B cell (primary cell): ENCODE measurements at regions not wholly inside any gene's neighbourhood (a gene's known extent, or its start where the extent isn't known, plus 50 kb on each side); places are given as distances from the start of the nearest gene placed in this dataset.

Experiments
- ATAC-seq: fragments of 200-7000 bp; cut with Tn5 transposase; one replicate; pipeline ENCODE4 v1.10.0; 2021; ENCODE audit warnings: low read depth, mild to moderate bottlenecking, moderate number of reproducible peaks, moderate library complexity
- CTCF ChIA-PET: fragments of 350-600 bp; sonication (Branson Sonifier 250); formaldehyde crosslinking; loops from one replicate; lab custom pipeline; 2021; ENCODE audit warnings: antibody characterized with exemption, inconsistent platforms; lab: Charles Lee
- POLR2A ChIA-PET: fragments of 350-600 bp; sonication (Branson Sonifier 250); formaldehyde crosslinking; loops from one replicate; lab custom pipeline; 2021; ENCODE audit warnings: antibody characterized with exemption; lab: Charles Lee
- DNase-seq: peaks from one replicate; pipeline ENCODE4 v3.0.0; 2013
- H2AFZ ChIP-seq: 2 replicates; pipeline ENCODE4 v1.6.1; 2012; ENCODE audit warnings: mild to moderate bottlenecking, low read depth, low read length; ENCODE audit not compliant: insufficient read depth, poor library complexity, severe bottlenecking
- H3K27ac ChIP-seq, 2 donors: 1 replicate in 1 of 2; 2 replicates in 1 of 2; pipeline ENCODE4 v1.5.1; 2012 to 2013; ENCODE audit warnings: low read length in 2 of 2, mild to moderate bottlenecking in 2 of 2, moderate library complexity in 1 of 2
- H3K27me3 ChIP-seq, 4 experiments: fragments of 200-600 bp in 1 of 4; sonication (generic) in 1 of 4; replicated peaks in 1 of 4; 1 replicate in 2 of 4; 2 replicates in 2 of 4; pipeline versions ENCODE4 v1.6.1 to v1.7.0; 2013 to 2016; ENCODE audit warnings: low read length in 3 of 4, mild to moderate bottlenecking in 2 of 4, mixed read lengths in 1 of 4, moderate library complexity in 1 of 4; ENCODE audit not compliant: insufficient read depth in 4 of 4, control insufficient read depth in 3 of 4; ENCODE audit errors: control extremely low read depth in 1 of 4
- H3K36me3 ChIP-seq, 2 experiments: replicated peaks in 1 of 2; 1 replicate in 1 of 2; 2 replicates in 1 of 2; pipeline versions ENCODE4 v1.6.1 to v1.7.1; 2013; ENCODE audit warnings: low read length in 1 of 2; ENCODE audit not compliant: insufficient read depth in 2 of 2, control insufficient read depth in 1 of 2; ENCODE audit errors: control extremely low read depth in 1 of 2, extremely low read depth in 1 of 2
- H3K4me1 ChIP-seq, 2 donors: fragments of 200-600 bp in 1 of 2; sonication (generic) in 1 of 2; 1 replicate in 1 of 2; 2 replicates in 1 of 2; pipeline versions ENCODE4 v1.5.1 to v1.6.1; 2013 to 2017; ENCODE audit warnings: low read length in 2 of 2; ENCODE audit not compliant: control insufficient read depth in 2 of 2, insufficient read depth in 2 of 2
- H3K4me2 ChIP-seq: replicated peaks from 2 replicates; pipeline ENCODE3; 2012; ENCODE audit warnings: mild to moderate bottlenecking, low read depth, low read length; ENCODE audit not compliant: poor library complexity, severe bottlenecking
- H3K4me3 ChIP-seq, 5 experiments: fragments of 200-600 bp in 1 of 5; sonication (generic) in 1 of 5; 1 replicate in 3 of 5; 2 replicates in 2 of 5; pipeline versions ENCODE4 v1.5.1 to v1.7.0; 2011 to 2016; ENCODE audit warnings: low read length in 4 of 5, mild to moderate bottlenecking in 4 of 5, low read depth in 2 of 5, control low read depth in 1 of 5, moderate library complexity in 1 of 5; ENCODE audit not compliant: insufficient read depth in 1 of 5; ENCODE audit errors: control extremely low read depth in 1 of 5, extremely low read depth in 1 of 5
- H3K79me2 ChIP-seq: fragments of 200-600 bp; sonication (generic); one replicate; pipeline ENCODE4 v1.6.0; 2016; ENCODE audit warnings: low read length; ENCODE audit not compliant: control insufficient read depth, insufficient read depth
- H3K9ac ChIP-seq: fragments of 200-600 bp; sonication (generic); 2 replicates; pipeline ENCODE4 v1.6.1; 2017; ENCODE audit warnings: mild to moderate bottlenecking, low read length, moderate library complexity
- H3K9me3 ChIP-seq, 3 donors: one replicate each; pipeline versions ENCODE4 v1.6.1 to v1.7.1; 2013; ENCODE audit warnings: low read length in 2 of 3; ENCODE audit not compliant: control insufficient read depth in 2 of 3, insufficient read depth in 1 of 3; ENCODE audit errors: control extremely low read depth in 1 of 3
- H4K20me1 ChIP-seq: 2 replicates; pipeline ENCODE4 v1.6.0; 2012; ENCODE audit warnings: mild to moderate bottlenecking, low read length; ENCODE audit not compliant: insufficient read depth, control insufficient read depth, poor library complexity, severe bottlenecking
- H3K27ac Mint-ChIP-seq: one replicate; pipeline ENCODE4 v1.8.0; 2021; ENCODE audit warnings: mixed read lengths
- H3K27me3 Mint-ChIP-seq: one replicate; pipeline ENCODE4 v1.8.0; 2021; ENCODE audit warnings: mixed read lengths
- H3K4me1 Mint-ChIP-seq: one replicate; pipeline ENCODE4 v1.8.0; 2021; ENCODE audit warnings: mixed read lengths
- H3K4me3 Mint-ChIP-seq: one replicate; pipeline ENCODE4 v1.8.0; 2021; ENCODE audit warnings: mixed read lengths
- H3K9me3 Mint-ChIP-seq: one replicate; pipeline ENCODE4 v1.8.0; 2022; ENCODE audit warnings: mixed read lengths; ENCODE audit not compliant: insufficient read depth
- CTCF ChIP-seq: fragments of 200-600 bp; IDR thresholded peaks from one replicate; pipeline ENCODE4 v1.8.0; 2022; ENCODE audit warnings: antibody characterized with exemption, mild to moderate bottlenecking
- EZH2 ChIP-seq: IDR thresholded peaks from 2 replicates; pipeline ENCODE4 v1.6.1; 2012; ENCODE audit warnings: borderline replicate concordance, low read depth, mild to moderate bottlenecking, moderate library complexity, low read length; ENCODE audit not compliant: insufficient read depth, poor library complexity, severe bottlenecking
- WGBS: methylation state at CpG from one replicate; pipeline ENCODE4 v1.1.5; 2013; ENCODE audit warnings: missing lambda C conversion rate; ENCODE audit not compliant: insufficient coverage; 5-methylcytosine and 5-hydroxymethylcytosine counted together
- intact Hi-C: fragments of 100-400 bp; cut with micrococcal nuclease; formaldehyde crosslinking; loops from one replicate; pipeline ENCODE4 v1.10.0; 2022

GRCh38 chr2:236909193-236909504, 176.5 kb upstream of the COPS8 start:
- peaks cover 0 to 3% (median 0%) of the 10 kb centered on the region in 4 experiments for H3K27me3 ChIP-seq
- no peak overlapping the region for H2AFZ ChIP-seq
- no peaks in the 10 kb centered on the region for H4K20me1 ChIP-seq
- ChIA-PET CTCF (no interaction called here), POLR2A (no interaction called here)
- H3K4me2 ChIP-seq: no peak overlapping the region
- H3K79me2 ChIP-seq: no peaks in the 10 kb centered on the region
- Mint-ChIP-seq H3K27ac (no peak overlapping the region), H3K9me3 (no peaks in the 10 kb centered on the region), H3K4me3 (no peak overlapping the region), H3K27me3 (peaks cover 8% of the 10 kb centered on the region), H3K4me1 (no peaks in the 10 kb centered on the region)
- intact Hi-C loops: no loop called here
- WGBS: 74% methylated on average over 4 of the region's 7 CpGs
- H3K36me3 ChIP-seq: no peaks in the 10 kb centered on the region
- no peaks in the 10 kb centered on the region for H3K4me1 ChIP-seq
- no peaks in the 10 kb centered on the region for H3K9me3 ChIP-seq
- H3K27ac ChIP-seq: no peak overlapping the region
- ATAC-seq (no peak), DNase-seq (no peak)
- TF ChIP-seq CTCF (no peak), EZH2 (no peak)
- H3K4me3 ChIP-seq: no peak overlapping the region
- H3K9ac ChIP-seq: no peak overlapping the region

GRCh38 chr2:236909802-236910201, 175.9 kb upstream of the COPS8 start:
- Histone ChIP-seq H3K4me1 (no peaks in the 10 kb centered on the region), H3K4me3 (no peak overlapping the region), H3K9me3 (no peaks in the 10 kb centered on the region), H3K79me2 (no peaks in the 10 kb centered on the region), H4K20me1 (no peaks in the 10 kb centered on the region), H3K9ac (no peak overlapping the region), H3K36me3 (no peaks in the 10 kb centered on the region), H3K27me3 (peaks cover 0 to 3% (median 0%) of the 10 kb centered on the region in 4 experiments), H3K27ac (no peak overlapping the region), H3K4me2 (no peak overlapping the region), H2AFZ (no peak overlapping the region)
- H3K9me3 Mint-ChIP-seq: no peaks in the 10 kb centered on the region
- H3K27me3 Mint-ChIP-seq: peaks cover 3% of the 10 kb centered on the region
- no peak for DNase-seq
- H3K4me1 Mint-ChIP-seq: no peaks in the 10 kb centered on the region
- intact Hi-C loops: no loop called here
- 95% methylated on average over 5 of the region's 7 CpGs for WGBS
- ChIA-PET CTCF (no interaction called here), POLR2A (no interaction called here)
- no peak for ATAC-seq
- no peak for TF ChIP-seq EZH2
- TF ChIP-seq CTCF: no peak
- no peak overlapping the region for H3K4me3 Mint-ChIP-seq
- H3K27ac Mint-ChIP-seq: no peak overlapping the region
